C4-2B (cell line): ENCODE measurements at regions not wholly inside any gene's neighbourhood (a gene's known extent, or its start where the extent isn't known, plus 50 kb on each side); places are given as distances from the start of the nearest gene placed in this dataset.

Experiments used
- ZFX ChIP-seq: fragments of 450-650 bp; IDR thresholded peaks from 2 replicates; pipeline ENCODE4 v1.6.1; 2017
- TF ChIP-seq, protein P1 (sequence below): fragments of 450-650 bp; conservative IDR thresholded peaks from 2 replicates; pipeline ENCODE4 v1.5.1; 2017; ENCODE audit warnings: mild to moderate bottlenecking

DNA sequence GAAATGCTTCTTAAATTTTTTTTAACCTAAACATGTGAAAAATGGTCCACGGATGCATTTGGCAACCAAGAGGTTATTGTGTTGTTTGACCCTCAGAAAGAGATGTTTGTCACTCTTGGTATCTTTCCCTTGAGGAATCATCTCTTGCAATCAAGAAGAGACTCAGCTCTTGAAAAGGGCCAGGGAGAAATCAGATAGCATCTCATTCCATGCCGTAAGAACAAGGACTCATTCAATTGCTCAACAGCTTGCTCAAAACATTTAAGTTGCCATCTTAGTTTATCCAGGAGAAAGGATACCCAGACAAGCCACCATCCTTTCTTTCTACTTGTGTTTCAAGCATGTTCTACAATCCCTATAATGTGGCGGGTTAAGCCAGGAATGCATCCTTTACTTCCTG lies 209.5 kb upstream of the LNX1 start:
- TF ChIP-seq, protein P1, sequence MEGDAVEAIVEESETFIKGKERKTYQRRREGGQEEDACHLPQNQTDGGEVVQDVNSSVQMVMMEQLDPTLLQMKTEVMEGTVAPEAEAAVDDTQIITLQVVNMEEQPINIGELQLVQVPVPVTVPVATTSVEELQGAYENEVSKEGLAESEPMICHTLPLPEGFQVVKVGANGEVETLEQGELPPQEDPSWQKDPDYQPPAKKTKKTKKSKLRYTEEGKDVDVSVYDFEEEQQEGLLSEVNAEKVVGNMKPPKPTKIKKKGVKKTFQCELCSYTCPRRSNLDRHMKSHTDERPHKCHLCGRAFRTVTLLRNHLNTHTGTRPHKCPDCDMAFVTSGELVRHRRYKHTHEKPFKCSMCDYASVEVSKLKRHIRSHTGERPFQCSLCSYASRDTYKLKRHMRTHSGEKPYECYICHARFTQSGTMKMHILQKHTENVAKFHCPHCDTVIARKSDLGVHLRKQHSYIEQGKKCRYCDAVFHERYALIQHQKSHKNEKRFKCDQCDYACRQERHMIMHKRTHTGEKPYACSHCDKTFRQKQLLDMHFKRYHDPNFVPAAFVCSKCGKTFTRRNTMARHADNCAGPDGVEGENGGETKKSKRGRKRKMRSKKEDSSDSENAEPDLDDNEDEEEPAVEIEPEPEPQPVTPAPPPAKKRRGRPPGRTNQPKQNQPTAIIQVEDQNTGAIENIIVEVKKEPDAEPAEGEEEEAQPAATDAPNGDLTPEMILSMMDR, result no peak
- no peak for TF ChIP-seq ZFX
